NCI-H187 treated with DMSO at 0.1 percent for 48 hours (cell line): ENCODE measurements at regions not wholly inside any gene's neighbourhood (a gene's known extent, or its start where the extent isn't known, plus 50 kb on each side); places are given as distances from the start of the nearest gene placed in this dataset.

Source experiments
- DNase-seq: peaks from one replicate; lab custom pipeline; 2025; lab: John Stamatoyannopoulos, UW

GRCh38 chr13:30107521-30108136 is 199.7 kb downstream of the KATNAL1 start:
- no peak for DNase-seq

- DNase-seq: no peak
These were observed 200.2 kb downstream of the KATNAL1 start for GRCh38 chr13:30107121-30107520.

GRCh38 chr13:30105381-30105780 is 202.0 kb downstream of the KATNAL1 start:
- DNase-seq: no peak

- DNase-seq: no peak
These were observed 204.1 kb downstream of the KATNAL1 start for GRCh38 chr13:30103161-30103840.

- DNase-seq: no peak
These were observed 207.1 kb downstream of the KATNAL1 start for GRCh38 chr13:30100226-30100625.

GRCh38 chr13:30097701-30098100 is 209.7 kb downstream of the KATNAL1 start:
- DNase-seq: no peak

- DNase-seq: no peak
These were observed 210.3 kb downstream of the KATNAL1 start for GRCh38 chr13:30097089-30097488.

- DNase-seq: no peak
These were observed 213.3 kb downstream of the KATNAL1 start for GRCh38 chr13:30094015-30094414.

GRCh38 chr13:30093236-30093635 is 214.1 kb downstream of the KATNAL1 start:
- no peak for DNase-seq

- DNase-seq: no peak
These were observed 215.7 kb downstream of the KATNAL1 start for GRCh38 chr13:30091691-30092090.

GRCh38 chr13:30091035-30091434 is 216.3 kb downstream of the KATNAL1 start:
- no peak for DNase-seq

GRCh38 chr13:30088312-30088855 is 219.0 kb downstream of the KATNAL1 start:
- DNase-seq: no peak

- no peak for DNase-seq
These were observed 222.3 kb downstream of the KATNAL1 start for GRCh38 chr13:30085087-30085486.

- no peak for DNase-seq
These were observed 225.0 kb downstream of the KATNAL1 start for GRCh38 chr13:30082391-30082790.

GRCh38 chr13:30081331-30081730 is 226.0 kb downstream of the KATNAL1 start:
- DNase-seq: no peak

- no peak for DNase-seq
These were observed 227.8 kb downstream of the KATNAL1 start for GRCh38 chr13:30079501-30079900.

GRCh38 chr13:30078059-30078458 is 227.6 kb upstream of the UBL3 start:
- DNase-seq: no peak

- DNase-seq: no peak
These were observed 226.9 kb upstream of the UBL3 start for GRCh38 chr13:30077240-30077735.

- DNase-seq: no peak
These were observed 224.7 kb upstream of the UBL3 start for GRCh38 chr13:30074955-30075614.

GRCh38 chr13:30074431-30074830 is 224.0 kb upstream of the UBL3 start:
- no peak for DNase-seq

GRCh38 chr13:30072818-30073186 is 222.4 kb upstream of the UBL3 start:
- DNase-seq: no peak

GRCh38 chr13:30071969-30072817 is 221.8 kb upstream of the UBL3 start:
- DNase-seq: no peak
